HG03354 (cell line): ENCODE measurements at regions not wholly inside any gene's neighbourhood (a gene's known extent, or its start where the extent isn't known, plus 50 kb on each side); places are given as distances from the start of the nearest gene placed in this dataset.
"Not testable (repeated sequence)": the region's sequence is repeated elsewhere in the genome, so short reads cannot be mapped to it uniquely, and the experiment has no call there.

ENCODE experiments used
- ATAC-seq: cut with Tn5 transposase; IDR thresholded peaks from one replicate; pipeline ENCODE4 v1.9.1; 2021; ENCODE audit warnings: mild to moderate bottlenecking; ENCODE audit not compliant: unreplicated experiment, poor library complexity, severe bottlenecking

- no peak for ATAC-seq
These were observed 1420.2 kb downstream of the GRIK2 start for GRCh38 chr6:102813489-102814275.

DNA sequence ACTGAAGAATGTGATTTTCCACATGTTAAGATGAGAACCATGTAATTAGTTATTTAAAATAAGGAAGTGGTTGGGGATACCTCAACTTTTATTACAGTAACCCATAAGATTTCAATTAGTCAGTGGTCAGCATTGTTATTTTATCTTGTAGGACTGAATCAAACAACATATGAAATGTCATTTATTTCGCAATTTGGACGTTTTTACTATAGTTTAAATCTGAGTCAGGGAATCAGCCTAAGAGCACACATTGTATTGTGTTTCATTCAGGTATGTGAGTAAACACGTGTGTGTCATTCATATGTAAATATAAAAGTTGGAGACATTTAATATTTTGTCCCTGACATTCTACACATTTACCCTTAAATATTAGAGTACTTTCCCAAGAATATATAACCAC is 1418.7 kb downstream of the GRIK2 start:
- no peak for ATAC-seq

DNA sequence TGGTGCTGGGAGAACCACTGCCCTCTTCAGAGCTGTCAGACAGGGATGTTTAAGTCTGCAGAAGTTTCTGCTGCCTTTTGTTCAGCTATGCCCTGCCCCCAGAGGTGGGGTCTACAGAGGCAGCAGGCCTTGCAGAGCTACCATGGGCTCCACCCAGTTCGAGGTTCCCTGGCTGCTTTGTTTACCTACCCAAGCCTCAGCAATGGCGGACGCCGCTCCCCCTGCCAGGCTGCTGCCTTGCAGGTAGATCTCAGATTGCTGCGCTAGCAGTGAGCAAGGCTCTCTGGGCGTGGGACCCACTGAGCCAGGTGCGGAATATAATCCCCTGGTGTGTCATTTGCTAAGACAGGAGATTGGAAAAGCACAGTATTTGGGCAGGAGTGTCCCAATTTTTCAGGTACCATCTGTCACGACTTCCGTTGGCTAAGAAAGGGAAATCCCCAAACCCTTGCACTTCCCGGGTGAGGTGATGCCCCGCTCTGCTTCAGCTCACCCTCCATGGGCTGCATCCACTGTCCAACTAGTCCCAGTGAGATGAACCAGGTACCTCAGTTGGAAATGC is 1415.5 kb downstream of the GRIK2 start:
- not testable (repeated sequence) for ATAC-seq

GRCh38 chr6:102799051-102799450 is 1405.5 kb downstream of the GRIK2 start:
- no peak for ATAC-seq

- ATAC-seq = no peak
These were observed 1405.1 kb downstream of the GRIK2 start for GRCh38 chr6:102798636-102799035.

DNA sequence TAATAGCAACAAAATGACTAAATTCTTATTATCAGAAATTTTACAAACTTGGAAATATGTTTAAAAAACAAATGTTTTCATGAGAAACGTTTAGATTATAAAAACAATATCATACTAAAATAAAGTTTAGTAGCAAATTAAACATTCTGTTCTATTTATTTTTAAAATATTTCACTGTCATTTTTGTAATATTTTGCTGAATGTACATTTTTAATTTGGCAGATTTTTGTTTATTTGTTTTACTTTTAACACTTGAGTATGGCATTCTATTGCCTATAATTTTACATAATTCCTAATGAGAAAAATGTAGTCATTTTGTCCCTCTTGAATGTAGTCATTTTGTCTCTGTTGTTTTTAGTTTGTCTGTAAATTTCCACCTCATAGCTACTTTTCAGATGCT is 1400.2 kb downstream of the GRIK2 start:
- ATAC-seq = no peak

DNA sequence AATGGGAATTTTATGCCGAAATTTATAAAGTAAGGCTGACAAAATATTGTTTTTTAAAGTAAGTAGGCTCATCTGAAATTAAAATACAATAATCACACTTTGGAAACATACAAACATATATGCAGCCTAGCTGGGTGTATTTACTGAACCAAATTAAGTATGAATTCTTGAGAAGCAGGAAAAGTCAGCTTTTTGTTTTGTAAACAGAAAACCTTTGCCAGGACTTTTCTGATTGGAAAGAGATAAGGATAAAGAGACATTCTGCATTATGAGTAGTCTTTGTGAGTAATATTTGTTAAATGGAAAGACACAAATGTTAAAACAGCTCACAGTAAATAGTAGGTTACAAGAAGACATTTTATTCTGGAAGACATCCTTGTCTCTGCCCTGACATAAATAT is 1380.8 kb downstream of the GRIK2 start:
- no peak for ATAC-seq

GRCh38 chr6:102773636-102774035 is 1380.1 kb downstream of the GRIK2 start:
- no peak for ATAC-seq

DNA sequence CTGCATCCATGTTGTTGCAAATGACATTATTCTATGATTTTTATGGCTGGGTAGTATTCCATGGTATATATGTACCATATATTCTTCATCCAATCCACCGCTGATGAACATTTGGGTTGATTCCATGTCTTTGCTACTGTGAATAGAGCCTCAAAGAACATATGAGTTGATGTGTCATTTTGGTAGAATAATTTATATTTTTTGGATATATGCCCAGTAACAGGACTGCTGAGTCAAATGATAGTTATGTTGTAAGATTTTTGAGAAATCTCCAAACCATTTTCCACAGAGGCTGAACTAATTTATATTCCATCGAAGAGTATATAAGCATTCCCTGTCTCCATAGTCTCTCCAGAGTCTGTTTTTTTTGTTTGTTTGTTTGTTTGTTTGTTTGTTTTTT is 1373.5 kb downstream of the GRIK2 start:
- ATAC-seq = no peak

DNA sequence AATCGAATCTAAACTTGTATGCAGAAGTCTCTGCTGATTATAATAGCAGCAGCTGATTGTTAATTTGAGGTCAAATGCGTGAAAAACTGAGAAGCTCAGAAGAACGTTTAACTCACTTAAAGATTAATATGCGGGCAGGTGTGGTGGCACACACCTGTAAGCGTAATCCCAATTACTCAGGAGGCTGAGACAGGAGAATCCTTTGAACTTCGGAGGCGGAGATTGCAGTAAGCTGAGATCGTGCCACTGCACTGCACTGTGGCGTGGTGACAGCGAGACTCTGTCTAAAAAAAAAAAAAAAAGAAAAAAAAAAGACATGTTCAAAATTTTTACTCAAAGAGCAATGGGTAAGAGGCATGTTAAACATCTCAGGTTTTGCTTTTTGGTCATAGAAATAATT is 1370.8 kb downstream of the GRIK2 start:
- no peak for ATAC-seq

- no peak for ATAC-seq
These were observed 1370.4 kb downstream of the GRIK2 start for GRCh38 chr6:102763891-102764290.

GRCh38 chr6:102761872-102762271 is 1368.4 kb downstream of the GRIK2 start:
- no peak for ATAC-seq

GRCh38 chr6:102759415-102759814 is 1365.9 kb downstream of the GRIK2 start:
- no peak for ATAC-seq

DNA sequence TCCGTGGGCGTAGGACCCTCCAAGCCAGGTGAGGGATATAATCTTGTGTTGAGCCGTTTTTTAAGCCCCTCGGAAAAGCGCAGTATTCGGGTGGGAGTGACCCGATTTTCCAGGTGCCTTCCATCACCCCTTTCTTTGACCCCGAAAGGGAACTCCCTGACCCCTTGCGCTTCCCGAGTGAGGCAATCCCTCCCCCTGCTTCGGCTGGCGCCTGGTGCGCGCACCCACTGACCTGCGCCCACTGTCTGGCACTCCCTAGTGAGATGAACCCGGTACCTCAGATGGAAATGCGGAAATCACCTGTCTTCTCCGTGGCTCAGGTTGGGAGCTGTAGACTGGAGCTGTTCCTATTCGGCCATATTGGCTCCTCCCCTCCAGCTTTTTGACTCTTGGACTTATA is 1365.0 kb downstream of the GRIK2 start:
- not testable (repeated sequence) for ATAC-seq

GRCh38 chr6:102749210-102749971 is 1355.9 kb downstream of the GRIK2 start:
- ATAC-seq = no peak

DNA sequence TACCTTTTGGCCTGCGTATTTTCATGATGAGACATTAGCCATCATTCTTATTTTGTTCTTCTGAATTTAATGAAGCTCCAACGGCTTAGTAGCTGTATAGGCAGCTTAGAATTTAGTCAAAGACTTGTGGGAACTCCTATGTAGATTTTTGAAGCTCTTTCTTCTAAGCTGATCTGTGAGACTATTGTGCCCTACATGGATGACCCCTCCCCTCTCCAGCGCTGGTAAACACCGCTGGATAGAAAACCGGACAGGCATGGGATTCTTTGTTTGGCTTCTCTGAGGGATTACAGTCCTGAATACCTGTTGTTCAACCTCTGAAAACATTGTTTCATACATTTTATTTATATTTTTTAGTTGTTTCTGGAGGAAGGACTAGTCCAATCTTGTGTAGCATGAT is 1353.4 kb downstream of the GRIK2 start:
- ATAC-seq = no peak

DNA sequence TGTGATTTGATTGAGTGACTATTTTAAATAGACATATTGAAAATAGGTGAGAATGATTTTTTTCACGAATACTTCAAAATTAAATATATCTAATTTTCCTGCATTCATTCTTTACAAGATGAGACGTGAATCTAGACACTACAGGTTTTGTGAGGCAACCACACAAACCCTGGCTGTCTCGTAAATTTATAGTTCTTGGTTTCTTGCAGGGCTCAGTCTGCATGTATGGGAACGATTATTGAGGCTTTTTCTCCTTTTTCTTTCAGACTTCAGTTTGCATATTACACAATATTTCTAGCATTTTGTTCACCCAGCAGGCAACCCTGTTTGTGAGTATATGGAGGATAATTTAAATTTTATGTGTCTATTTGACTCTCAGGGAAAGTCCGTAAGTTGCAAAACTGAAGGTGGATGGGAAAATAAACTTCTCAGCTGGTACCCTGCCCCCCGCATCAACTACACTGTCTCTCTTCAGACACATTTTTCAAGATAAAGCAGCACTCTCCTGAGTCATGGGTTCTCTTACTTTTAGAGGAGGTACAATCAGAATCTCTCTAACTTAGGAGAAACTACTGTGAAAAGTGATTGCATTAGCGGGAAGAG is 1349.3 kb downstream of the GRIK2 start:
- ATAC-seq = no peak

- ATAC-seq = no peak
These were observed 1348.5 kb downstream of the GRIK2 start for GRCh38 chr6:102742028-102742427.

DNA sequence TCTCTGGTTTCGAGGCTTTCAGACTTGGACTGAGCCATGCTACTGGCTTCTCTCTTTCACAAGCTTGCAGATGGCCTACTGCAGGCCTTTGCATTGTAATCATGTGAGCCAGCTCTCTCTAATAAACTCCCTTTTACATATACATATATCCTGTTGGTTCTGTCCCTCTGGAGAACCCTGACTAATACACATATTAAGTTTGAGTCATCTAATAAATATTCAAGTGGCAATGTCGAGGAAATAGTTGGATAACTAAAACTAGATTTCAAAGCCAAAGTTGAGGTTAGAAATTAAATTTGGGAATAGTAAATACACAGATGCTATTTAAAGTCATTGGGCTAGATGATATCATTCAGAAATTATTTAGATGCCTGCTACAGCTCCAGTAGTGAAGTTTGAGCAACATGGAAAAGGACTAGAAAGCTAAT is 1343.4 kb downstream of the GRIK2 start:
- ATAC-seq = no peak

GRCh38 chr6:102732898-102733297 is 1339.4 kb downstream of the GRIK2 start:
- ATAC-seq = no peak
